Body of pancreas (tissue), 4 donors: ENCODE measurements at regions not wholly inside any gene's neighbourhood (a gene's known extent, or its start where the extent isn't known, plus 50 kb on each side); places are given as distances from the start of the nearest gene placed in this dataset.

Source experiments
- ATAC-seq: fragments of 150-250 bp; one replicate; pipeline ENCODE4 v1.9.1; 2016
- DNase-seq, 4 donors: peaks; one replicate each; pipeline ENCODE4 v3.0.0-alpha.2; 2019
- H3K27ac ChIP-seq, 4 donors: fragments of 200-600 bp; sonication (generic); 1 replicate in 3 of 4; 2 replicates in 1 of 4; pipeline versions ENCODE4 v1.5.1 to v1.6.1; 2016 to 2019; ENCODE audit warnings: mild to moderate bottlenecking in 1 of 4, mixed read lengths in 1 of 4, moderate library complexity in 1 of 4
- H3K27me3 ChIP-seq, 2 donors: fragments of 200-600 bp; sonication (generic); one replicate each; pipeline ENCODE4 v1.6.0; 2016; ENCODE audit warnings: mild to moderate bottlenecking in 1 of 2
- H3K36me3 ChIP-seq, 2 donors: fragments of 200-600 bp; sonication (generic); replicated peaks in 1 of 2; 2 replicates each; pipeline ENCODE4 v1.5.1; 2016; ENCODE audit warnings: low read depth in 2 of 2; ENCODE audit not compliant: insufficient read depth in 1 of 2
- H3K4me1 ChIP-seq: fragments of 200-600 bp; sonication (generic); one replicate; pipeline ENCODE4 v1.6.0; 2016
- H3K4me3 ChIP-seq, 2 donors: fragments of 200-600 bp; sonication (generic); 1 replicate in 1 of 2; 2 replicates in 1 of 2; pipeline ENCODE4 v1.5.1; 2016 to 2019
- H3K9me3 ChIP-seq, 3 donors: fragments of 200-600 bp; sonication (generic); 1 replicate in 2 of 3; 2 replicates in 1 of 3; pipeline ENCODE4 v1.5.1; 2016
- CTCF ChIP-seq, 7 experiments: fragments of 450-650 bp in 4 of 7; fragments of 200-600 bp in 3 of 7; sonication (generic) in 3 of 7; IDR thresholded peaks; one replicate each; pipeline ENCODE4 v1.5.1; 2016 to 2019; ENCODE audit warnings: antibody characterized with exemption in 7 of 7
- POLR2A ChIP-seq, 3 donors: fragments of 450-650 bp; IDR thresholded peaks; one replicate each; pipeline ENCODE4 v1.6.1; 2016; ENCODE audit warnings: antibody characterized with exemption in 3 of 3, mild to moderate bottlenecking in 2 of 3
- WGBS, 2 donors: methylation state at CpG; one replicate each; pipeline ENCODE4 v1.1.5; 2017; 5-methylcytosine and 5-hydroxymethylcytosine counted together
- intact Hi-C: fragments of 100-400 bp; cut with DNase I; formaldehyde crosslinking; loops from one replicate; pipeline ENCODE4 v1.15.1; 2023

DNA sequence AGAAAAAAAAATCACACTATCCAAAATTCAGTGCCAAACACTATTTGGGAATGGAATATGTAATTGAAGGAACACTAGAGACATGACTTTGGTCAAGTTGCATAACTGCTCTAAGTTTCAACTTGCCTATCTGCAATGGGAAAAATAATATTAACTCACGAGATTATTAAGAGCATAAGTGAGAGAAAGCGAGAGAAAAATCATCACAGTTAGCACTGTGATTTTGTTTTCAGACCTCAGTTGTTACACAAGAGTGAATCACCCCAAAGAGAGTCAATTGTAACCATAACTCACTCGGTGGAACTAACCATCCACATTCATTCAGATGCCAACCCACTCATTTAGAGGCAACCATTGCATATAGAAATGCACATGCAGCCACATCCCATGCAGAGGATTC is 147.1 kb downstream of the NHLRC3 start:
- Histone ChIP-seq H3K9me3 (no peaks in the 10 kb centered on the region), H3K4me3 (no peak overlapping the region), H3K4me1 (no peaks in the 10 kb centered on the region), H3K27ac (no peak overlapping the region), H3K27me3 (no peaks in the 10 kb centered on the region), H3K36me3 (no peaks in the 10 kb centered on the region)
- intact Hi-C loops = no loop called here
- ATAC-seq (no peak), DNase-seq (no peak)
- TF ChIP-seq POLR2A (IDR thresholded peaks at IDR 0.05) (no peak), CTCF (IDR thresholded peaks at IDR 0.05) (no peak)
- 50 to 51% methylated on average over 3 of the region's 3 CpGs for WGBS, 2 donors

DNA sequence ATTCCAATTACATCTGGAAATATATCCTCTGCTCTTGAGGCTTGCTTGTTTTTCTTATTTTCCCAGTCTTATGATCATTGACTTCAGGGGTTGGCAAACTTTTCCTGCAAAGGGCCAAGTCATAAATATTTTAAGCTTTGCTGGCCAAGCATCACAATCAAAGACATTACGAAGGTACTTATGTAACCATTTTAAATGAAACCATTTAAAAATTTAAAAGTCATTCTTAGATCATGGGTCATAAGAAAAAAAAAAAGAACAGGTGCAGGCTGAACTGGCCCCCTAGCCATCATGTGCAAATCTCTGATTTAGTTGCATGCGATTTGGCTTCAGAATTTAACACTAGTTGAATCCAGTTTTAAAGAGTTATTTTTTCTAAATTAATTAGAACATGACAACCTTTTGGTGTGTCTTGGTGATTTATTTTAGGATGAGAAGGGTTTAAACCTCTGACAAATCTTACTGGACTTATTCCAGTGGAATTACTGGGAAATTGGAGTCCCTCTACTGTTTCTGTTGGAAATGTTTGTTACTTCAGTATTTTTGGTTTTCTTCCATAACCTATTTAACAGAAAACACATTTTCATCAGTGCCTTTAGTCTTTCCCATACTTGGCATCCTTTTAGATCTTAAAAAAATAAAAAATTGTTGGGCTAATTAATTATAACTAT is 148.1 kb downstream of the NHLRC3 start:
- H3K4me3 ChIP-seq = no peak overlapping the region
- no peak for DNase-seq
- H3K27me3 ChIP-seq = no peaks in the 10 kb centered on the region
- no peak for ATAC-seq
- intact Hi-C loops = no loop called here
- no peaks in the 10 kb centered on the region for H3K36me3 ChIP-seq
- 57 to 73% methylated on average over 2 of the region's 2 CpGs for WGBS, 2 donors
- TF ChIP-seq CTCF (IDR thresholded peaks at IDR 0.05) (no peak), POLR2A (IDR thresholded peaks at IDR 0.05) (no peak)
- H3K4me1 ChIP-seq = no peaks in the 10 kb centered on the region
- no peak overlapping the region for H3K27ac ChIP-seq
- no peaks in the 10 kb centered on the region for H3K9me3 ChIP-seq

DNA sequence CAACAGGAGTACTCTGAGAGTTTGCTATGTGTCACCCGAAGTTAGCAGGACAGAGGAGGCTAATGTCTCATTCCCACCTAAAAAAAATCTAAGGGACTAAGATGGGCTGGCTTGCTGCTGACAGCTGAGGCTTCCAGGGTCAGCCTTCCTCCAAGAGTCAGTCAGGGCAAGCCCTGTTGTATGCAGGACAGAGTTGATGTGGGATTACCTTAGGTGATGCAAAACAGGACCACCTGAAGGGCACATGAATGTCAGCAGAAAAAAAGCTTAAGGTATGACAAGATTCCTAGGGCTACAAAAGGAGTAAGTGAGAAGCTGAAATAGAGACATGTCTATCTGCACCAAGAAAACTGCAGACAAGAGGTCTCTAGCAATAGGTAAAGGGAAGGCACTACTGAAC is 151.5 kb downstream of the NHLRC3 start:
- DNase-seq (no peak), ATAC-seq (no peak)
- no peaks in the 10 kb centered on the region for H3K36me3 ChIP-seq
- intact Hi-C loops = no loop called here
- H3K27ac ChIP-seq = no peak overlapping the region
- WGBS, 2 donors = 33 to 69% methylated on average over 1 of the region's 1 CpG
- no peaks in the 10 kb centered on the region for H3K9me3 ChIP-seq
- no peaks in the 10 kb centered on the region for H3K27me3 ChIP-seq
- no peak overlapping the region for H3K4me3 ChIP-seq
- H3K4me1 ChIP-seq = no peaks in the 10 kb centered on the region
- TF ChIP-seq POLR2A (IDR thresholded peaks at IDR 0.05) = no peak
- no peak for TF ChIP-seq CTCF (IDR thresholded peaks at IDR 0.05)

DNA sequence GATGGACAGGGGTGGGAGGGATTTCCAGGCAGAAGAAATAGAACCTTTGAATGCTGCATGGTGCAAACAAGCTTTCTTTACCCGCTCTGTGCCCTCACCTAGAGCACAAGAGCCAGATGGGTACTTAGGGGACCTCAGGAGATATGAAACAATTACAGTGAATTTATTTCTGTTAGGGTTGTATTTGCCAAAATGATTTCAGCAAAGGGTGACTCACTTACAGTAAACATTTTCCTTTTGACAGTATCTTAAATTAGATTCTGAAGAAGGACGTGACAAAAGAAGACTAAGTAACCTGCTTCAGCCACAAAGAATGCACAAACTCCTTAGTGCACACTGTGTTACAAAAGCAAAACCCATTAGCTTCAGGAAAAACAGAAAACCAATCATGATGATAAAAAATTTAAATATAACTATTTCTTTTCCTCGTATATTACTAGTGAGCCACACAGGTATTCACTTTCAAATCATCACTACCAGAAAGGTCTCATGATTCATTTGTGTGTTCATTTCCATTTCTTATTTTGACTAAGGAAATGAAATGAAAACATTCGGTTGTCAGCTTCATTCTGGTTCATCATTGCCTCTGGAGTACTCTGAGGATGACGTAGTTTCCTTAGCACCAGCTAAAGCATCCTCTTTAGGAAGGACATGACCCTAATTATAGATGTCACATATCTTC is 158.8 kb downstream of the NHLRC3 start:
- Histone ChIP-seq H3K27ac (no peak overlapping the region), H3K36me3 (no peaks in the 10 kb centered on the region), H3K4me1 (no peaks in the 10 kb centered on the region), H3K9me3 (no peaks in the 10 kb centered on the region), H3K27me3 (no peaks in the 10 kb centered on the region), H3K4me3 (no peak overlapping the region)
- no peak for ATAC-seq
- intact Hi-C loops = no loop called here
- no peak for TF ChIP-seq POLR2A (IDR thresholded peaks at IDR 0.05)
- no peak for TF ChIP-seq CTCF (IDR thresholded peaks at IDR 0.05)
- 43 to 53% methylated on average over 5 of the region's 5 CpGs for WGBS, 2 donors
- no peak for DNase-seq

- TF ChIP-seq CTCF (IDR thresholded peaks at IDR 0.05) (no peak), POLR2A (IDR thresholded peaks at IDR 0.05) (no peak)
- Histone ChIP-seq H3K9me3 (no peaks in the 10 kb centered on the region), H3K27me3 (no peaks in the 10 kb centered on the region), H3K4me1 (no peaks in the 10 kb centered on the region), H3K4me3 (no peak overlapping the region), H3K36me3 (no peaks in the 10 kb centered on the region), H3K27ac (no peak overlapping the region)
- ATAC-seq = no peak
- no peak for DNase-seq
- intact Hi-C loops = no loop called here
Observed at GRCh38 chr13:39197647-39198007, 159.4 kb downstream of the NHLRC3 start.
